Testis (tissue), 2 donors: ENCODE measurements at regions not wholly inside any gene's neighbourhood (a gene's known extent, or its start where the extent isn't known, plus 50 kb on each side); places are given as distances from the start of the nearest gene placed in this dataset.

Experiments
- CTCF ChIP-seq, 3 experiments: fragments of 450-650 bp in 2 of 3; fragments of 200-600 bp in 1 of 3; sonication (generic) in 1 of 3; IDR thresholded peaks; one replicate each; pipeline ENCODE4 v1.5.1; 2016 to 2019; ENCODE audit warnings: antibody characterized with exemption in 3 of 3, mild to moderate bottlenecking in 2 of 3, moderate library complexity in 1 of 3
- POLR2A ChIP-seq: fragments of 450-650 bp; IDR thresholded peaks from one replicate; pipeline ENCODE4 v1.6.1; 2017; ENCODE audit warnings: antibody characterized with exemption, mild to moderate bottlenecking, moderate library complexity

- TF ChIP-seq CTCF (IDR thresholded peaks at IDR 0.05): no peak
- no peak for TF ChIP-seq POLR2A
Measured at GRCh38 chr15:36210426-36210825, 369.0 kb upstream of the CDIN1 start.
